HG02588 (cell line): ENCODE measurements at regions not wholly inside any gene's neighbourhood (a gene's known extent, or its start where the extent isn't known, plus 50 kb on each side); places are given as distances from the start of the nearest gene placed in this dataset.
"Not testable (repeated sequence)": the region's sequence is repeated elsewhere in the genome, so short reads cannot be mapped to it uniquely, and the experiment has no call there.

ENCODE experiments used
- ATAC-seq: cut with Tn5 transposase; IDR thresholded peaks from one replicate; pipeline ENCODE4 v1.9.1; 2021; ENCODE audit warnings: mild to moderate bottlenecking, moderate library complexity; ENCODE audit not compliant: unreplicated experiment

DNA sequence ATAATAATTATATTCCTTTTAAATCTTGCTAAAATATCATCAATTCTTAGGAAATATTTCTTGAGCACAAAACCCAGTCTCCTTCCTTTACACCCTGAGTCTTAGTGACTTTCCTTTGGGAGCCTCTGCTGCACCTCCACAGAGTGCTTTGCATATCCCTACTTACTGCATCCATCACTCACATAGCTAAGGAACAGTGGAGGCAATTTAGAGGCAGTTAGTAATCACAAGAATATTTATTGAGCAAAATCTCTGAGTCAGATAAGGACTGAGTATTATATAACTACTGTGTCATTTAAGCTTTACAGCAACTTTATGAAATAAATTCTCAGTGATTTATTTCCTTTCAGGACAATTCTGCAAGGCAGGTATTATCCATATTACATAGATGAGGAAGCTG is 327.7 kb downstream of the TMX3 start:
- no peak for ATAC-seq

DNA sequence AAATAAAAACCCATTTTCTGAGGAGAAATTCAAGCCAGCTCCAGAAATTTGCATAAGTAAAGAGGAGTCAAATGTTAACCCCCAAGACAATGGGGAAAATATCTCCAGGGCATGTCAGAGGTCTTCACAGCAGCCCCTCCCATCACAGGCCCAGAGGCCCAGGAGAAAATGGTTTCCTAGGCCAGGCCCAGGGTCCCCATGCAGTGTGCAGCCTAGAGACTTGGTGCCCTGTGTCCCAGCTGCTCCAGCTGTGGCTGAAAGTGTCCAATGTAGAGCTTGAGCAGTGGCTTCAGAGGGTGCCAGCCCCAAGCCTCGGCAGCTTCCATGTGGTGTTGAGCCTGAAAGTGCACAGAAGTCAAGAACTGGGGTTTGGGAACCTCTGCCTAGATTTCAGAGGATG is 330.9 kb downstream of the TMX3 start:
- not testable (repeated sequence) for ATAC-seq

DNA sequence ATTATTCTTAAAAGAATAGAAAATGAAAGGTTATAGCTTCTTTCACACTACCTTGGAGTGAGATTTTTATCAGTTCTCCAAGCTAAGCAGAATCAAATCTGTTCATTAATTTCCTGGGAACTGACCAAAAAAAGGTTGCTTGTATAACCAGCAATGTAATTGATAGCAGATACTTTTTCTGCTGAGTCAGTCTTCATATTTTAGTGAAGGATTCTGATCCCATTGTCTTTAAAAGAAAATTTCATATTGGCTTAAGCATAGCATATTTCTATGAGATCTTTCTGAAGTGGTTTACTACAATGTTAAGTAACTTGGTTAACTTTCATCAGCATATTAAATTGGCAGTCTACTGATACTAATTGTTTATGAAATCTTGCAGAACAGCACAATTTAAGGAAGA is 338.0 kb downstream of the TMX3 start:
- no peak for ATAC-seq

DNA sequence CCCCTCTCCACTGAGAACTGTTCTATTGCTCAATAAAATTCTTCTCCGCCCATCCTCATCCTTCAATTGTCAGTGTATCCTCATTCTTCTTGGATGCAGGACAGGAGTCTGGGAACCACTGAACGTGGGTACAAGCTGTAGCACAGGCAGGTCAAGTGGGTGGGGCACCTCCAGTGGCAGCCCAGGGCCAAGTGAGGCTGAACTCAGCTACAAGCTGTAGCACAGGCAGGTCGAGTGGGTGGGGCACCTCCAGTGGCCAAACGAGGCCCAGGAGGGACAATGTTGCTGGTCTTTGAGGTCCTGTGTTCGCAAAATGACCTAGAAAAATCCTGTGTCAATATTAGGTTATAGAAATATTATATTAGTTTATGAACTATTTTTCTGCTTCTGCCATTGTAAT is 352.0 kb downstream of the TMX3 start:
- ATAC-seq, result no peak

DNA sequence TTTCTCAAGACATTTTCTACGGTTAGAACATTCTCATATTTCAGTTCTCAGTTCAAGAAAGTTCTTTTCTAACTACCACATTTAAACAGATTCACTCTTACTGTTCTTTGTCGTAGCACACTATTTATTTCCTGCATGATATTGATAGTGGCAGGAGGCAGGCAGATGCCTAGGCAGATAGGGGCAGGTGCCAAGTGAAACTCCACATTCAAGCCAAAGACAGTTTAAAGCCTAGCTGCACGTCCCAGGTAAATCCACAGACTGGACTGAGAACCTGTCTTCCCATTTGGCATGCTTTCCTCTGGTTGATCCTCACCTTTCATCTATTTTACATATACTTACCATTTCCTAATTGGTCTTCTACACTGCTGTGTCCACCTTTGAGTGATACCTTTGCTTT is 359.3 kb downstream of the TMX3 start:
- ATAC-seq, result no peak

DNA sequence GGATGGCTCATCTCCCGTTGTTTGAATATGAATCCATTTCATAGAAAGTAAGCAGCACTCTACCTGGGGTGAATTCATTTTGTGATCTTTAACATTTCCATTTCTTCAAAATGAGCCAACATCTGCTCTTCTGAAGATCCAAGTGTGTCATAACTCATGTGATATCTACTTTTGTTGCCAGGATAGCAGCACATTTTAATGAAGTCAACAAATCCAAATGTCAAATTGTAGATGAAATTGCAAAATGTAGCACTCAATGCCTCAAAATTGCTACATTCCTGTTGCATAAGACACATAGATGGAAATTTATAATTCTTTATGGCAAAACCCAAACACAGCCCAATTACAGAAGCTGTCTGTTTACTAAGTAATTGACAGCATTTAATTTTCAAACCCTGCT is 360.7 kb downstream of the TMX3 start:
- no peak for ATAC-seq

DNA sequence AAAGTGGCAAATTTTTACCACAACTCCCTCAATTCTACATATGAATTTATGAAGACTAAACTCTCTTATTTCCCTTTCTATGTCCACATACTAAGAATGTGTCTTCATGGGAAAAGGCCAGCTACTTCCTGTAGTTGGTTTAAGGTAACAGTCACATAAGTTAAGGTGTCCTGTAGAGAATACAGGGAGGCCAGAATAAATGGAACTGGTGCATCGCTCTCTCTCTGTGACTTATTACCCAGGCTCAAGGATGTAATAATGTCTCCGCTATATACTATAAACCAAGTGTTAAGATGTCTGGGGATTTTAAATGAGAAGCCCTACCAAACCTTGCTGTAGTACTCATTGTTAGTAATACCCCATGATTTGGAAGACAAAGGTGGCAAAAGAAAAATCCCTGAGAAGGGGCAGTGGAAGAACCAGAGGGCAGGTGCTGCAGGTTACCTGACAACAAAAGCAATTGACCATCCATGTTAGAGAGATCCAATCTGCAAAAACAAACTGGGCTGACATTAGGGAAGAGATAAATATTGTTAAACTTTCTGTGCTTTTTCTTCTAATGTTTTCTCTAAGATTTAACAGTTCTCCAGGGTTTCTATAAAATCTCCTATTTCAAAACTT is 372.8 kb downstream of the TMX3 start:
- ATAC-seq, result no peak

DNA sequence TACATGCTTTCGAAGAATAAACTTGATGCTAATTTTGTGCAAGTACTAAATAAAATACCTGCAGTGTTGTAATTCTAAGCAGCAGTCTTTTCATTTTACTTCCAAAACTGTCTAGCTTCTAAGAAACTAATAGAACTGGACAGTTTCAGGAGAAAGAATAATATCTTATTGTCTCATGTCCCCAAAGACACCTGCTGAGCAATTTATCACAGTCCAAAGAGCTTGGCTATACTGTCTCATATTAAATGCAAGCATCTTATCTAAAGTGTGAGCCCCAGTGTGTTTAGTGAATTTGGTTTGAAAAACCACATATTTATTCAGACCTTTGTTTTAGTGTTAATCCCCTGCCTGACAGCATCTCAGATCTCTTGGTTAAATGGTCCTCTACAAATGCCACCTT is 374.3 kb downstream of the TMX3 start:
- no peak for ATAC-seq

DNA sequence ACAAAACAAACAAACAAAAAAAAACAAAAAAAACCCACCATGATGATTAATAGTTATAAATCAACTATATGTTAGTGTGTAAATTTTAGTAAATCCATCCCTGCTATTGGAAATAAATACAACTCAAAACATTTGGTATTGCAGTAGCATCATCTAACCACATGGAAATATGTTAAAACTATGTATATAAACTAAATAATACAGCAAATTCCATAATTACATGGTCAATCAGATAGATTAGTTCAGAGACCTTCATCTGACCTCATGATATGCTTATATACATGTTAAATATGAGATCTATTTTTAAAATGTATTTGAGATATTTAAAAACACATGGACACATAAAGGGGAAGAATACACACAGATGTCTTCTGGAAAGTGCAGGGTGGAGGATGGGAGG is 384.2 kb downstream of the TMX3 start:
- ATAC-seq, result no peak

DNA sequence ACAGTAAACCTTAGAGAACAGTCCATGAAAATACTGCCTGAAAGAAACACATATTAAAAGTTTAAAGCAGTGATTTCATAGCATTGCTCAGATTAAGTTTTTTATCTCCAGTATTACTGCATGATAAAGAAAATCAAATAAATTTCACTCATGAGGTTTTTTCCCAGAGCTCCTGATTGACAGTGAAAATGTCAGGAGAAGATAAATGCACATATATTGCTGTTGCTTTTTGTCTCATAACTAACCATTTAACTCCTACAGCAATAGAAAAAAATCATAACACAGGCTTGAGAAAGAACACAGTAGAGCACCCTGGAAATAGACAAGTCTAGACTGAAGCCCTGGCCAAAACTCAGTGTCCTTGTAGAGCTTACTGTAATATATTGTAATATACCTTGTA is 391.0 kb downstream of the TMX3 start:
- no peak for ATAC-seq

DNA sequence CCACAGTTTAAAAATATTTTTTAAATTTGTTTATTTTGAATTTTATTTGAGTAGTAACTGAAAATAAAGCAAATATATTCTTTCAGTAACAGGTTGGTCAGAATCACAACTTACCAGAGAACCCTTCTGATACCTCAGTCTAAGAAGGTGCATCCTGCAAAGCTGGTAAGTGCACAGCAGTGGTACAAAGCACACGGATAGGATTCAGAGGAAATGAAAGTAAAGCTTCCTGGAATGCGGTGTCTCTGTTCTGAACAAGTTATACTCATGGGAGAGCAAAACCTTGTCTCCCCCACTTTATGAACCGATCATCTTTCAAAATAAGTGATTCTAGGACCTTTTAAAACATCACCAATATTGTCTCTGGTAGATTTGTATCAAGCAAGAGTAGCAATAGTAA is 398.3 kb downstream of the TMX3 start:
- ATAC-seq, result no peak

DNA sequence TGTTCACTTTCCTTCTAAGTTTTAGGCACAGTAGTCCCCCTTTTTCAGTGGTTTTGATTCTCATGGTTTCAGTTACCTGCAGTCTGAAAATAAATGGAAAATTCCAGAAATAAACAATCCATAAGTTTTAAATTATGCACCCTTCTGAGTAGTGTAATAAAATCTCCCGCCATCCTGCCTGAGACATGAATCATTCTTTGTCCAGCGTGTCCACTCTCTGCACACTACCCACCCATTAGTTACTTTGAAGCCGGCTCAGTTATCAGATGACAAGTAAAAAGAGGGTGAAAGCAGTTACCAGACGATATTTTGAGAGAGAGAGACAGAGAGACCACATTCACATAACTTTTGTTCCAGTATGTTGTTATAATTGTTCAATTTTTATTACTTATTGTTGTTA is 400.5 kb downstream of the TMX3 start:
- ATAC-seq, result no peak

DNA sequence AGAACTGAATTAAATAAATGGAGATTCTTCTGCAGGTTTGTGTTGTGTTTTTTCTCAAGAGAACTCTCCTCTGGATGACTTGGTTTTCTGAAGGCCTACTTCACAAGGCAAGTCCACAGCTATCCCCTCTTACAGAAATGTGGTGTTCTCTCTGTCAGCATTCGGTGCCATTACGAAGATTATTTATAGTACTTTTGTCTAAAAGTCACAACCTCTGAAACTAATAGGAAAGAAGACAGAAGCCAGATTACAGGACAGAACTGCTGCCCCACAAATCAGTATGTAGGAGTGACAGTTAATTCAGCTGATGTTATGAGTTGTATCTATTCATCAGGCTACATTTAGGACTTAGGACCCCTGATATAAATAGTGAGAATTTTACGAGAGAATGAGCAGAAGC is 413.5 kb downstream of the TMX3 start:
- ATAC-seq, result no peak

DNA sequence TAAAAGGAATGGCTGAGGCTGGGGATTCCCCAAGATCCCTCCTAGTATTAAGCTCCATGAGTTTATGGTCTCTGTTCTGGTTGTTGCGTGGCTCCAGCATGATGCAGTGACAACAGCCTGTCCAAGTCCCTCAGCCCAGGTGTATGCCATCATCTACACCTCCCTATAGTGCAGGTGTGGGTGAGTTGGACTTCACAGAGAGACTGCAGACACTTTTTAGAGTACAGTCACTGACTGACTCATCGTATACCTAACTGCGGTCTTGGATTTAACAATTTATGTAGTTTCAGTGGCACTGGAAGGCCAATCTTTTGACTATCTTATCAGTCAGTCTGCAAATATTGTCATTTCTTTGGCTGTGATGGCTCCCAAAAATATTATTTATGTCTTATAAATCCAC is 415.0 kb downstream of the TMX3 start:
- no peak for ATAC-seq

DNA sequence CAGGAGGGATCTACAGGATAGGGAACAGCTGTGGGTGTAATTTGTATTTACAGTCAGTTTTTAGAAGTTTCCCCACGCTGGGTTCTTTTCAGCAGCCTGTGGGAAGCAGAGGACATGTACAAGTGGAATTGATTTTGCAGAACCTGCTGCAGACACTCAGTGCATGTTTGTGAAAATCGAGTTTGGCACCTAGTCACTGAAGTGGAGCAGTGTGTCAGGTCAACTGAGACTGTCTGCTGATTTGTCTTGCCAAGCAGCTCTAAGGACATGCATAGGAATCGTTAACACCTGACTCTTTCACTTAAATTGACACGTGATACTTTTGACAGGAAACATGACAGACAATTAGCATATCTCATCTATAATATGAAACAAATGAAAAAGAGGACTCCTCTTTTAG is 416.6 kb downstream of the TMX3 start:
- ATAC-seq, result no peak

DNA sequence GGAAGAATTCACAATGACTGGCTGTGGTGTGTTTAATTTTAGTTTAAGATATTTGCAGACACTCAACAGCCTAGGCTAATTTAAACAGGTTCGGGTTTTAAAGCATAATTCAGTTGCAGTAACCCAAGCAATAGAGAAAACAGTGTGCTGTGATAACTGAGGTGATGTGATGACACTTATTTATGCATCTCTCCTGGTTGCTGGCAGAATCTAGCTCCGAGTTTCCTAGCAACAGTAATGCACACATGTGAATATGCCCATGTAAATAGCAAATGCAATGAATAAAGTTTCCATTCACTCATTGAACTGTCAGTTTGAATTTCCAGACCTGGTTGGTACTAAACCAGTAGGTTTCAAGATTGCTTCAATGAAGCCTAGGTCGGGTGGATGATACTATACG is 426.5 kb downstream of the TMX3 start:
- ATAC-seq, result no peak

DNA sequence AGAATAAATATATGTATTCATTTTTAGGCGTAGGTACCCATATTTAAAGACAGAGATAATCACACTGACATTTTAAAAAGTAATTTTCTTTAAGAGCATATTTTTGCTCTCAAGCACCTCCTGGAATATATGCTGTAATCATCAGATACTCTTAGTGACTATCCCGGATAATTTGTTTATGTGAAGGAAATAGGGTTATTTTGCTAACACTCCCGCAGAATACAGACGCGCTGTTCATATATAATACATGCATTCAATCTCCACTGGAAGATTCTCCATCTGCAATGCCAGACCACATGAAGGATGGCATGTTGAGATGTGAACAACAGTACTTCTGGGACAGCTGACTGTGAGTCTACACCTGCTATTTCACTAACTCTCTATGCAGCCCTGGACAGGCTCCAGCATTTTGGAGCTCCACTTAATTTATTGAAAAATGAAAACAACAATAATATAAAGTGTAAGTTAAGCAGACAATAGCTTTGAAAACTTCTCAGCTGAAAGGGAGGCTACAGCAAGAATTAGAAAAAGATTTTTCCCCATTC is 430.6 kb downstream of the TMX3 start:
- ATAC-seq, result no peak

DNA sequence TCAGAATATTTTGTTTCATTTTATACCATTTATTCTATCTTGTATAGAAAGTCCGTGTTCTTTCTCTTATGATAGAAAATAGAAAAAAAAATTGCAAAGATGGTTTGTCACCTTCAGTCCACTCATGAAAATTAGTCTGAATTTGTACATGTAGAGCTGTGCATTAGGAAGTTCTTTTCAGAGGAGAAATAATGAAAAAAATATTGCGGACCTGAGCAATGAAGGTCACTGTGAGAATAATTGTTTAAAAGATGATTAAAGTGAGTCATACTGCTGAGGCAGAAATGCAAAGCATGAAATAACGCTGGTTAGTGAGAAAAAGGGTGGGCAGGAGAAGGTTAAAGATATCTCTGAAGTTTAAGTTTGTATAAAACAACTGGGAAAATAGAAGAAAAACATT is 431.1 kb downstream of the TMX3 start:
- no peak for ATAC-seq

DNA sequence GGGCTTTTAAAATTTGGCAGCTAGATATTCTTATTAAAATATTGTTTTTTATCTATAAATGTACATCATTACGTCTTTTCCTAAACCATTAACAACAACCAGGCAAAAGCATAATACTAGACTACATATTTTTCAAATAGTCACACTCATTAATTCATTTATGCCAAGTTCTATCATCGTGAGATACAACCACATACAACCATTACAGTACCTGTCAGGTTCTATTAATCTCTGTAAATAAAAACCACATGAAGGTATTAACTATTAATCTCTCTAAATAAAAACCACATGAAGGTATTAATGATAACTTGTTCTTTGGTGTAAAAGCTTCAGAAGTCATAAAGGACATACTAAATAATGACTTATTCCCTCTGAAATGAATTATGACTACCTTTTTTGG is 432.7 kb downstream of the TMX3 start:
- no peak for ATAC-seq

DNA sequence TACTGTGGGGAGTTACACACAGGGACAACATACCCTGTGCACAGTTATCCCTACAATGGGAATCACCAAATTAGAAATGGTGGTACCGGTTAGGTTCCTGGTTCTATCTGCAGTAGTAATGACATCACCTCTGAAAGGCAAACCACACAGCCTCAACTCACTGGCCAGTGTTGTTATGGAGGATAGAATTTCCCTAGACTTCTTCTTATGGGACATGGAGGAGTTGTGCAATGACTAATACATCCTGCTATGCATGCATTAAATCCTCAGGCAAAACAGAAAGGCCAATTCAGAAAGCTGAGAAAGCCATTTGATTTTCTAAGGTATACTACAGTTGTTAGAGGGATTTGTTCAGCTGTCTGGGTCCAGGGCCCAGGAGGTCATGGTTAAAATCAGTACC is 439.3 kb downstream of the TMX3 start:
- ATAC-seq, result no peak

DNA sequence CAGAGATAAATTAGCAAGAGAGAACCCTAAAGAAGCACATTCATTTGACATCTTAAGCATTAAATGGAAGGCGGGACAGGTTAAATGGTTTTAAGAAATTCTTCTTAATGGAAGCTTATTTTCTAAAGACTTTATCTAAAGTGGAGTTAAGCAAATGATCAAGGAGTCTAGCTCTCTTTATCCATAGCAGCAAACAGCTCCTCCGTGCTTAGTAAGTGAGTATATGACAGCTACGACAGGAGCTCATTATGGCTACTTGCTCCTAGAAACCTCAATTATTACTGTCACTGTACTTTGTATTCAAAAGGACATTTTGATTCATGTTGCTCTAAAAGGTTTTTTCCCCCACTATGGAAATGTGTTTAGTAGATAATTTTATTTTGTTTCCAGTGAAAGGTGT is 444.9 kb downstream of the TMX3 start:
- ATAC-seq, result no peak

DNA sequence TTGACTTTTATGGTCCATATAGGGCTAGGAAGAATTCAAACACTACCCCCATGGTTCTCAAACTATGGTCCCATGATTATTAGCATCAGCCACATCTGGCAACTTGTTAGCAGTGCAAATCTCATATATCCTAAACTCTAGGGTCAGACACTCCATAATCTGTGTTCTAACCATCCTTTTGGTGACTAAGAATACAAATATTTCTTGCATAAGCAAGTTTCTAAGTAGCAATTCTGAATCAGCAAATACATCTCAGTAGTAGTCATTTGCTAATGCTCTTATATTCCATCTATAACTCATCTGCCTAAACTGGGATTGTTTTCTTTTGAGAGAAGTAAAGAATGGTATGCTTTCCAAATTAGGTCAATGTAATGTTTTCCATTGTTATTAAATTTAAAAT is 447.3 kb downstream of the TMX3 start:
- no peak for ATAC-seq

DNA sequence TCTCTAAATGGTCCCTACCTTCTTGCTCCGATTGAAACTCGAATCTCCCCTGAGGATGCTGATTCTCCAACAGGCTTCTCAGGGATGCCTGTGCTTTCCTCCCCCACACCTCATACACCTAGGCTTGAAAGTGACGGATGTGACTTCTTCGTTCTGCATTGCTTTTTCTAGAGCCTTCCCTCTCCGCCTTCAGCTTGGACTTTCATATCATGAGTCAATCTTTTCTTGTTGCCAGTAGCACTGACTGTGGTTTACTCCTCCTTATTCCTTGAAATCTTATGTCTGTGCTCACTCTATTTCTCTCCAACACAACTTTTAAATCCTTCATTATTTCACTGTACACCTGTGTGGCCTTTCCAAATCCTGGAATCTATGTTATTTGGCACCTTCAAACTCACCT is 451.4 kb downstream of the TMX3 start:
- no peak for ATAC-seq
